Epidermal melanocyte (primary cell): ENCODE measurements at regions not wholly inside any gene's neighbourhood (a gene's known extent, or its start where the extent isn't known, plus 50 kb on each side); places are given as distances from the start of the nearest gene placed in this dataset.

Experiments
- DNase-seq: peaks from one replicate; pipeline ENCODE4 v3.0.0; 2011; ENCODE audit warnings: low spot score; ENCODE audit not compliant: insufficient read length

GRCh38 chr12:67833602-67834001, 155.6 kb upstream of the IFNG-AS1 start:
- DNase-seq, result no peak

- no peak for DNase-seq
Observed at GRCh38 chr12:67837876-67838275, 151.4 kb upstream of the IFNG-AS1 start.

GRCh38 chr12:67842124-67842523, 147.1 kb upstream of the IFNG-AS1 start:
- no peak for DNase-seq

GRCh38 chr12:67843257-67843656, 146.0 kb upstream of the IFNG-AS1 start:
- no peak for DNase-seq

GRCh38 chr12:67852701-67853100, 136.5 kb upstream of the IFNG-AS1 start:
- no peak for DNase-seq

- DNase-seq, result no peak
Observed at GRCh38 chr12:67853204-67853603, 136.0 kb upstream of the IFNG-AS1 start.

GRCh38 chr12:67854351-67854750, 134.9 kb upstream of the IFNG-AS1 start:
- no peak for DNase-seq

GRCh38 chr12:67855103-67855502, 134.1 kb upstream of the IFNG-AS1 start:
- DNase-seq, result no peak

GRCh38 chr12:67871231-67871630, 118.0 kb upstream of the IFNG-AS1 start:
- DNase-seq, result no peak

GRCh38 chr12:67873355-67873754, 115.9 kb upstream of the IFNG-AS1 start:
- no peak for DNase-seq

GRCh38 chr12:67876305-67876915, 112.8 kb upstream of the IFNG-AS1 start:
- DNase-seq, result no peak

GRCh38 chr12:67877727-67878126, 111.5 kb upstream of the IFNG-AS1 start:
- DNase-seq, result no peak

GRCh38 chr12:67879937-67880336, 109.3 kb upstream of the IFNG-AS1 start:
- no peak for DNase-seq

- DNase-seq, result no peak
Observed at GRCh38 chr12:67881565-67881964, 107.7 kb upstream of the IFNG-AS1 start.

GRCh38 chr12:67884596-67884995, 104.7 kb upstream of the IFNG-AS1 start:
- no peak for DNase-seq

- no peak for DNase-seq
Observed at GRCh38 chr12:67885375-67886169, 103.7 kb upstream of the IFNG-AS1 start.

GRCh38 chr12:67887065-67887464, 102.2 kb upstream of the IFNG-AS1 start:
- DNase-seq, result no peak

- no peak for DNase-seq
Observed at GRCh38 chr12:67889931-67890330, 99.3 kb upstream of the IFNG-AS1 start.

- DNase-seq, result no peak
Observed at GRCh38 chr12:67890726-67891258, 98.5 kb upstream of the IFNG-AS1 start.

GRCh38 chr12:67891596-67891995, 97.7 kb upstream of the IFNG-AS1 start:
- no peak for DNase-seq

GRCh38 chr12:67892259-67893021, 96.8 kb upstream of the IFNG-AS1 start:
- no peak for DNase-seq

- DNase-seq, result no peak
Observed at GRCh38 chr12:67893022-67893580, 96.1 kb upstream of the IFNG-AS1 start.
